NCI-H128 (cell line): ENCODE measurements at regions not wholly inside any gene's neighbourhood (a gene's known extent, or its start where the extent isn't known, plus 50 kb on each side); places are given as distances from the start of the nearest gene placed in this dataset.

Experiments
- DNase-seq: peaks from one replicate; lab custom pipeline; 2025; ENCODE audit not compliant: unreplicated experiment; lab: John Stamatoyannopoulos, UW

DNA sequence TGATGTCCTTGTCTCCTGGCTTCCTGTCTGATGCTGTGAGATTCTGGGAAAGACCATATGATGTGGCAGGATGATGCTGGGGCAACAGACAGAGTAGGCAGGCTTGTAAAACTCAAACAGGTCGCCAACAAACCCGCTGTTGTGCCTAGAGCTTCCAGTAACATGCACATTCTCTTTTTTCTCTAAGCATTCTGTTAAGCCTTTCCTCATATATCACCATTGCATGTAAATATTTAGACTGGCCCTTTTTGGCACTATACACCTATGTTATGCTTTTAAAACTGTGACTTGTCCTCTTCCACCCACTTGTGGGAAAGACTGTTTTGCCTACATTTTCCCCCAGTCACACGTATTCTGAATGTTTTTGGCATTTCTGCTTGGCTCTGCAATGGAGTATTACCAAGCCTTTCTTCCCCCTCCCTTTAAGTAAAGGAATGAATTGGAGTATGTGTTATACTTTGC, 250.4 kb upstream of the TANK start:
- no peak for DNase-seq

DNA sequence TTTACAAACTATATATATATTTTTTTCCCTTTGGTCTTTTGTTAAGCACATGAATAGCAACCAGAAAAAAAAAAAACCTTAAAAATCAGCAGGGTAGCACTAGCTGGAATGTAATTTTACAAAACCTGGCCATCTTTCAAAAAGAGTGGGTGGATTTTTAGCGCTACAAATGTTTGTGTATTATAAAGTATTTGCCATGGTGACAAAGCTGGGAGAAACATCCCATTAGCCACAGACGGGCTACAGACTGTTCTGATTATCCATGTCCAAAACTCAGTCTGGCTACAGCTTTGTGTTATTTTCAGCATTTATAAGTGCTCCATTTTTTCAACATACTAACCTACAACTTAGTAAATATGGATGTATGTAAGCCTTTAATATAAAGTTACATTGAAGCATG, 249.5 kb upstream of the TANK start:
- no peak for DNase-seq

DNA sequence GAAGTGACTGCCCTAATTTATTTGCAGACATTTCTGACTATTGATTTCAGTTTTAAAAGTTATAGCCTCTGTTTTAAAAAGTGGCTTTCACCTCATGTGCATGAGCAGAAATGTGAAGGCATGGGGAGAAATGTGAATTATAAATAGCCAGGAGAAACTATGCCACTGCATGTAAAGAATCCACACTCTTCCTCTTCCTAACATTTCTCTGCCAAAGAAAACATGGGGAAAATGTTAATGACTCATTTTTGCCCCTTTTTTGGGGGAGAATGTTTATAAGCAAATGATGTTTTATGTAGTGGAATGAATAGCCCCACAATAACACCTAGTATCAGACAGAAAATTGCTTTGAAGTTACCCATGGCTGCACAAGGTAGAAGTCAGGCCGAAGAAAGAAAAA, 249.0 kb upstream of the TANK start:
- no peak for DNase-seq

DNA sequence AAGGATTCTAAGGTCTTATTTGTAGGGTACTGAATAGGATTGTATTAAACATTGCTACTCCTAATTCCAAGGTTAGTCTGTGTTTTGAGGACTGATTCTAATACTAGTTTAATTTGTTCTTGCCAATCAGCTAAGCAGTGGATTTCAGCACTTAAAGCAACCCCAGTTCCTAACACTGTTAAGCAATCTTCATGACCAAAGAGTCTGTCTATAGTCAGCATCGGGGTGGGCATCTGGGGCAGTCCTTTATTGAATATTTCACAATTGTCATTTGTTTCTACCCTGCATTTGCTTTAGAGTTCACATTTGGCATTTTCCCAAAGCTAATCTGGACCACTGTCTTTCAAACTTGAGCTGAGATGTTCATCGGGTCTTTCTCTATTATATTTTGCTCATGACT, 248.0 kb upstream of the TANK start:
- no peak for DNase-seq

DNA sequence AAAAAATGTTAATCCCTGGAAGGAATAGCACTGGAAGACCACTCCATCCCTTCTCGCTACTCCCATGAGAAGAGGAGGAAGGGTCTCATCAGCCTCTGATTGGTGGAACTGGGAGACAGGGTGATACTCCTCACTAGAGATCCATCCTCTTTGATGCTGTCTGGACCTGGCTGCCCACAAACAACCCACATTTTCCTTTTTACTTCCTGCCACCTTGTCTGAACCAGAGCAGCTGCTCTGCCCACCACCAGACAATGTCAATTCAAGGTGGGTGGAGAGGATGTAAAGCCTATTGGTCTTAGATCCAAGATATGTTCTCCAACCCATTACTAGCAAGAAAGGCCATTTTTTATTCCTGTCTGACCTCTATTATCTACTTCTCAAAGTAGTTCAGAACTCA, 246.9 kb upstream of the TANK start:
- DNase-seq: no peak

DNA sequence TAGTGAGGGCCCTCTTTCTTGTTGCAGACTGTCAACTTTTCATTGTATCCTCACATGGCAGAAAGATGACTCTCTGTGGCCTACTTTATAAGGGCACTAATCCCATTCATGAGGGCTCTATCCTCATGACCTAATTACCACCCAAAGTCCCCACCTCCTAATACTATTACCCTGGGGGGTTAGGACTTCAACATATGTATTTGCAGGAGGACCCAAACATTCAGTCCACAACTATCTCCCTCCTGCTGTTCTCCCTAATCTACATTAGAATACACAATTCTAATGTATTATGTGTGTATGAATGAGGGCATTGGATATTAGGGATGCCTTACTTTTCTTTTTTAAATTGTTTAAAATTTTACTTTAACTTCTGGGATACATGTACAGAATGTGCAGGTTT, 246.0 kb upstream of the TANK start:
- no peak for DNase-seq

DNA sequence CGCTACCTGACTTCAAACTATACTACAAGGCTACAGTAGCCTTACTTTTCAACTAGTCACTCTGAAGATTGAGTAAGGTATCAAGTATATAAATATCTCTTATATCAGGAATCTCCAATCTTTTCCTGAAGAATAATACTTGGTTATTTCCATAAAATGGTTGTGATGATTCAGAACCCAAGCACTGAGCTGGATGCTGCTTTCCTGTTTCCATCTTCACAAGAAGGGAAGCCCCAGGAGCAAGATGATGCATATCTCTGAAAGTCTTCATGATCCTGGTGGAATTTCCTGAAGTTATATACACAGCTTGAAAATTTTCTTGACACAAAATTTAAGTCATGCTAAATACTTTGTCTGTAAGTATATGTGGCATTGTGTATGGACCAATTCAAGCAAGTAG, 243.9 kb upstream of the TANK start:
- DNase-seq: no peak

DNA sequence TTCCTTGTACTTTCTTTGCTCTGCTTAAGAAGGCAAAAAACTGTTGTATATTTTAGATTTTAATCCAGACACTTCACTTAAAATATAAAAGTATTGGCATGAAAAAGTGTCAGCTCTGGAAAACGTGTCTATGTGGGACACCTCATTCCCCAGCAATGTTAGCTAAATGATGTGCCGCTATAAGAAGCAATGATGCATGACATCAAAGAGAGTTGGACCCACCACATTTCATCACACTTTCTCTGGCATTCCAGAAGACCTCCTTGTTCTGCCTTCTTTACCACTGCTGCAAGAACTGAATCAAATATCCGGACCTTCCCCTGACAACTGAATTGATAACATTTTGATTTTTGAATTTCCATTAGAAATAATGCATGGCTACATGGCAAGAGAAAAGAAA, 242.4 kb upstream of the TANK start:
- DNase-seq: no peak

DNA sequence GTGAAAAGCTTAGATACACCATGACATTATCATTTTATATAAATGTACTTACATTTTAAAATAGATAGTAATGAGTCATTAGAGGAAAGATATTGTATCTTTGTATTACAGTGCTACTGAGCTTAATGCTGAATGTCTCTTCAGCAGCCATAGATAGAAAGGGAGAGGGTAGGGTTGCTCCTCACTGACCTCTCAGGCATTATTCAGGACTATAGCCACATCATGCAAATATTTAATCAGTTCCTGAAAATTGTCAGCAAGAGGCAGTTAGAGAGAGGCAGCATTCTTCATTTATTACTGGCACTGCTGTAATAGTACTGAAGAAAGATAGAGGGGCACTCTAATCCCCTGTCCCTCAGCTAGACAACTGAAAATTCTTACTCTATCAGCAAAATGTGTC, 242.0 kb upstream of the TANK start:
- DNase-seq: no peak

DNA sequence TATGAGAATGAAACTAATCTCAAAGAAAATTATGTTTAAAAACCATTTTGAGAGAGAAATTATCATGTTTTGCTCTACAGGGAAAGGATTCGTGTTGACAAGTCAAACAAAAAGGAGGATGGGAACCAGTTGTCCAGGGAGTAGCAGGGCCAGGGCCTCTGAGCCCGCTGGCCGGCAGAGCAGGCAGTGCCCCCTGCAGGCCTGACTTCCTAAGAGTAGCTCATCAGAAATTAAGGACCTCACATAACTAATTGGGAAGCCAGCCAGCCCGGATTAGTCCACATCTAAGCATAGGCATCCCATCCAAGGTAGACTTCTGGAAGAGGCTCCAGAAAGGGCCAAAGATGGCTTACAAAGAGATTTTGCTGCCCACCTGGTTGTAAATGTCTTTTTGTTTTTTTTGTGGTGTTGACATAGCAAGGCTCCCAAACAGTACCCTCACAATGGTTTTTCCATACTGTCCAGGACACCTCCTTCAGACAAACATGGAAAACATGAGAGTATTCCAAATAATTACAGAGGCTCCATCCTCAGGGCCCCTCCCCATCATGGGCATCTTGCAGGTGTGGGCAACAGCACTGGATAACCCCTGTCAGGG, 241.2 kb upstream of the TANK start:
- DNase-seq: no peak

DNA sequence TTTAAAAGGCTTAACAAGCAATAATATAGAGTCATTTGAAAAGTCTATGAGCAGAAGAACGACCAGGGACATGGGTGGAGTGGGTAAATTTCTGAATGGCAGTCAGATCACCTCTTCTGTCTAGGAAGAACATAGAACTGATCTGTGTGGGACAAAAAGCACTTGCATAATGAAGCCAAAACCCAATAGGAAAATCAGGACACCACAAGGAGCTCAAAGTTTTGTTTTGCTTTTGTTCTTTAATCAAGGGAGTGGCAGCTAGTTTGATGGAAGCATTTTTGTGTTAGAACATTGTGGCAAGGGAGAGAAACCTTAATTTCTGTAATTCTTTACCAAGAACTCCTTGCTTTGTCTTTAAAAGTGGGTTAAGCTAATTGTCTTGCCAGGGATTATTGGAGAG, 240.2 kb upstream of the TANK start:
- DNase-seq: no peak

DNA sequence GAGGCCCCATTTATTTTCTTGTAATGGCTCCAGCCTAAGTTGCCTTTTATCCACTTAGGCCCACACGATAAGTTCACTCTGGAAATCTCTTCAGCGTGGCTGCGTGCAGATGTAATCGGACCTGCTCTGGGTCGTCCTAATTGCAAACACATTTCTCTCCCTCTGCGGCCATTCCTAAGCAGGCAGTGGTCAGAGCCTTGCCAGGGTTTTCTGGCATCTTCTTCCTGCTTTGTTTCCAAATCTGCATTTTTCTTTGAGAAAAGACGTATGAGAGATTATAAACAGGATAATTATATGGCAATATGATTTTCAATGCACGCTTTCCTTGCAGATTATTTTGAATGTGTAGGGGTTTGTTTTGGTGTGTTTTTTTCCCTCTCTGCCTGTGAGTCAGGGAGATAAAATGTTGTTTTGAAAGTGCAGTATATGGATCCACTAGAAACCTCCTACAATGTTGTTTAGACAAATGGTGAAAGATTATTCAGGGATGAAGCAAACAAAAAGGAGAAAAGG, 239.4 kb upstream of the TANK start:
- DNase-seq: no peak

DNA sequence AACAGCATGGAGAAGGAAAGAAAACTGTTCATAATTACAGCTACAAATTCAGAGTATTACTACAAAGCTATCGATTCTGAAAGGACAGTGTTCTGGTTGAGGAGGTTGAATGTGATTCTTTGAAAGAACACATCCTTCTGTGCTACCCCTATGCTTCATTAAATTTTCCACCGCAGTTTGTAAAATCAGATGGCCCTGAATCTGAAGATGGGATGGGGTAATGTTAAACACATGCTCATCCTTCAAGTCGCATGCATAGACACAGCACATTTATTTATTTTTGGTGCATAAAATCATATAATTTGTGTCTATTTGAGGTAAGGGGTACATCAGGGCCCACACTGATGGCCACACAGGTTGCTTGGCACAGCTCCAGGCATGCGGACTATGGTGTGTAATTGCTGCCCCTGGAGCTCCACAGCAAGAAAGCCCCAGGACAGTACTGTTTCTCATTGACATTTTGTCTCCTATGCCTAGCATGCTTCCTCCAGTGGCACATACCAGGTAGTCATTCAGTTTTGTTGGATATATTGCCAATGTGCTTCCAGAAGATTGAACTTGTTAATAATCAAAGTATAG, 238.8 kb upstream of the TANK start:
- DNase-seq: no peak

DNA sequence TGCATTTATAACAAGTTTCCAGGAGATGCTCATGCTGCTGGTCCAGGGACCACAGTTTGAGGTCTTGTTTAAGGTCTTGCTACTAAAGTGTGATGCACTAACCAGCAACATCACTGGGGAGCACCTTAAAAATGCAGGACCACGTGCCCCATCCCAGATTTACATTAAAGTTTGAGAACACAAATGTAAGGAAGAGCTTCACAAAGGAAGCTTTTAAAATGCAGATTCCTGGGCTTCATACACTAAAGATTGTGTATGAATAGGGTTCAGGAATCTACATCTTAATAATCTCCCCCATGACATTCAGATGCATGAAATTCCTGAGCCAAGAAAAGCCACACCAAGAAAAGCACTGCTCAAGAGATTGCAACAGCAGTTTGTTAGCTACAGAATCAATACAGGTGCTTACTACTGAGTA, 235.3 kb upstream of the TANK start:
- no peak for DNase-seq

DNA sequence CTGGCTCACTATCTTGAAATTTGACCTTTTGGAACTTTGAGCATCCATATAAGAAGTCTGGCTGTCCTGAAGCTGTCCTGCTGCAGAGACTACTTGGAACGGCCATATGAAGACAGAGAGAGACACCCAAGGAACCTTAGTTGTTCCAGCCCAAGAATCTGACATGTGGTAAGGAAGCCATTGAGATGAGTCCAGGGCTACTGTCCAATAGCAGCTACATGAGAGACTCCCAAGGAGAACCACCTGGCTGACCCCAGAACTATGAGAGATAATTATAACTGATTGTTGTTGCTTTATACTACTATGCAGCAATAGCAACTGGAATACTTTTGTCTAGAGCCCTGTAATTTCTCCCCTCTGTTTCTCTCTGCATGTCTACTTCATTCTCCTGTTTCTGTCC, 234.3 kb upstream of the TANK start:
- no peak for DNase-seq

DNA sequence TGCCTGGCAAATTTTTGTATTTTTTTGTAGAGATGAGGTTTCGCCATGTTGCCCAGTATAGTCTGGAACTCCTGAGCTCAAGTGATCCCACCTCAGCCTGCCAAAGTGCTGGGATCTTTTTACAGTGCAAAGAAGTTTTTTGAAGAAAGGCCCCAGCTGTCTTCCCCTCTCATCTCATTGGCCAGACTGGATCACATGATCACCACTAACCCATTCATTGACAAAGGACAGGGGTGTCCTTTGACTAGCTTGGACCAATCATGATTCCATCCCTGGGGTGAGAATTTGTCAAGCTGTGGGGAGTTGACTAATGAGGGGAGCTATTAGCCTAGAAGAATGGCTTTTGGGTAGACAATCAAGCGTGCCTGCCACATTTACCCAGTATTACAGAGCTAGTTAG, 232.9 kb upstream of the TANK start:
- no peak for DNase-seq

DNA sequence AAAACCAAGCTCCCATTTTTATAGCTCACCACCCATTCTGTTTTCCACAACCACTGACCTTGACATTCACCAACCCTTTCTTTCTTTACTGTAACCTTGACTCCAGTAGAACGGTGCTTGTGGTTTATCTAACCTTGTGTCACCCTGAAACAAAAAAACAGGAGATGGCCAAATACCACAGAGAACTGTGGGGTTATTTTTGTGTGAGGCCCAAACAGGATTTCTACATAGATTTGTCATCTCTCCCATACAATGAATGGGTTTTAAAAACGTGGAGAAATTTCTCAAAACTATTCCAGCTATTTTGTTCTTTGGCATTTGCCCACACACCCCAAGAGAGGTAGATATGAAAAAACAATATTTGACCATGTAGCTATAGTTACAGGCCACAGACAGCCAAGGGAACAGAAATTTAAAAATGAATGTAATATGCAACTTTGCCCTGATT, 231.3 kb upstream of the TANK start:
- DNase-seq: no peak

DNA sequence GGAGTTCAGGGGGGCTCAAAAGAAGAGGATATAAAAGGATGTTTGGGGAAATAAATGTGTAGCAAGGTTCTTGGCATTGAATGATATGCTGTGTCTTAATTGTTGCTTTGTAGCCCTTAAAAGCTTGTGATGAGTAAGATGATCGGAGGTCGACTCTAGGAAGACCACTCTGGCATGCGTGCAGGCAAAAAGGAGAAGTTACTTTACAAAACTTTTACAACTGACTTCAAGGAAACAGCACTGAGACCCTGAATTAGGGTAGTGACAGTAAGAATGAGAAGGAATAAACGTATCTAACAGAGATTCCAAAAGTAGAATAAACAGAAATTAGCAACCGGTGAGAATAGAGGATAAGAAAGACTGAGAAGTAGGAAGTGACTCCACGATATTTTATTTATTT, 228.7 kb upstream of the TANK start:
- no peak for DNase-seq

DNA sequence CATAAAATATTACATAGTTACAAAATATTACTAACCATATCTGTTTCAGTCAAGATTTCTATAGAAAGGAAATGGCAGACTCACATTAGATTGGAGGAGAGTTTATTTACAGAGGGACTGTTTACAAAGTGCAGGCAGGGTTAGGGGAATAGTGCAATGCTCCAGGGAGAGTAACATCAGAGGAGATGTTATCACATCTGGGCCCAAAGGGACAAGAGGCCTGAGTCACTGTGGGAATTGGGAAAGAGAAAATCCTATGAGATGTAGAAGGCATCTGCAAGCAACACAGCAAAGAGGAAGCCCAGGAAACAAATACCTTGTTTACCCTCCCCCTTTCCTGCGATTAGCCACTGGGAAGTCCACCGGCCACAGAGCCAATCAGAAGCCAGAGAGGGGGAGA, 227.3 kb upstream of the TANK start:
- no peak for DNase-seq

DNA sequence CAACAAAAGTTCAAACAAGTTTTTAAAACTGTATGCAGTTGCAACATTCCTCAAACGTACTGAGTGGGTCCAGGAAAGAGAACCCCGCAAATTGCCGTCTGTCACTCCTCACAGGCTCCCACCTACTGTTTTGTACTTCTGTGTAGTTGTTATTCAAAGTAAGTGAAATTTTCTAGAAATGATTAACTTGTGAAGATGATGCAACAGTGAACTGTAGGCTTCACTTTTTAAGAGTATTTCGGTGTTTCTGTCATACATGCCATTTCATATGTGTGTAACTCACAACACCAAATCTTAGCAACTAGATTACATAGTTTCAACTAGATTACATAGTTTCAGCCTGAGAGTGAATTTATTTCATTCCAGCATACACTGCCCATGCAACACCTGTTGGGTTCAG, 226.0 kb upstream of the TANK start:
- no peak for DNase-seq

DNA sequence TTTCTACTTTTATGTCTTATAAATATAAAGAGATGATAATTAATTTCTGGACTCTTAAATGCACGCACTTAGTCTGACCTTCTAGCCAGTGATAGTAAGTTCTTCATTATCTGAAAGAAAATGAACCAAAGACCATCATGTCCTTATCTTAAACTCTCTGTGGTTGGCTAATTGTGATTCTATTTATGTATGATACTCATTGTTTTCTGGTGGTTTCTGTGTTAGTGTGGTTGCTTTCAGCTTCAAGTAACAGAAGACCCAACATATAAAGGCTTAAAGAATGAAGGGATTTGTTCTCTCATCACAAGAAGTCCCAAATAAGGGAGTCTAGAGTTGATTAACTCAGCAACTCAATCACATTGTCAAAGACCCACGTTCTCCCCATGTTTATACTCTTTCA, 225.2 kb upstream of the TANK start:
- DNase-seq: no peak

DNA sequence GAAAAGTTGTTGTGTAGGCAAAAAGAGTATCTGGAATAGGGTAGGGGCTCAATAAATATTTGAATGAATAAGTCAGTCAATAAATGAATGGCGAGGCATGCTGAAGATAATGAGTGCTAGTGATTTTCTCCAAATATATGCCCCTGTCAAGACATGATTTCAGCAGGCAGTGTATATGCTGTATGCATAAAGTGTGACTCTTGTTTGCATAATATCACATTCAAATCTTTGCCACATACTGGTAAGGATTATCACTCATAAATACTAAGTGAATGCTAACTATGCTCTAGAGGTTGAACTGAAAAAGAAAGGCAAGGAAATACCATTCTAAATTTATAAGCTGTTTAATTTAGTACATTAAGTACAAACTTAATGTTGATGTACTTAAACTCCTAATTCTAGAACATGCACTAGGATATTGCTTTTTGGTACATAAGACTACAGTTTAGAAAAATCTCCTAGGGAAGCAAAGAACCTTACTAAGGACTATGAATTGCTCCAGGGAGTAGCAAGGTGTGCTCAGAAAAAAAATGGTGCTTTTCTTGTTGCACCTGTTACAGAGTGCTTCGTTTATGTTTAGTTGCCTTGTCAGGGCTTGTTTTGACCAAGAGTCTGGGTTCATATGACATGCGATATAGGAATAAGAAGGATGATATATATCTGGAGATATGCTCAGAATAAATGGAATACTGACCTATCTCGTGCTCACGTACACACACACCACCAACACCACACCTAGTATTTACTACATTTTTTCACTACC, 224.0 kb upstream of the TANK start:
- no peak for DNase-seq
